Neural cell (in vitro differentiated cells): ENCODE measurements at regions not wholly inside any gene's neighbourhood (a gene's known extent, or its start where the extent isn't known, plus 50 kb on each side); places are given as distances from the start of the nearest gene placed in this dataset.

Experiments
- H2AFZ ChIP-seq: fragments of 200-600, 300-800 bp; sonication (generic), shearing (Covaris generic); 2 replicates; pipeline ENCODE4 v1.6.0; 2014; ENCODE audit warnings: low read depth, mild to moderate bottlenecking, antibody characterized with exemption, low read length, moderate library complexity
- H3F3A ChIP-seq: fragments of 200-600 bp; shearing (Covaris generic); 2 replicates; pipeline ENCODE4 v1.6.1; 2016; ENCODE audit warnings: mild to moderate bottlenecking, moderate library complexity, mixed read lengths, antibody characterized with exemption, low read length; ENCODE audit not compliant: insufficient read depth, poor library complexity, severe bottlenecking
- H3K27ac ChIP-seq: fragments of 200-600, 300-800 bp; sonication (generic), shearing (Covaris generic); 2 replicates; pipeline ENCODE4 v1.5.1; 2014; ENCODE audit warnings: mild to moderate bottlenecking, low read length, moderate library complexity
- H3K27me3 ChIP-seq: fragments of 300-800, 200-600 bp; sonication (generic), shearing (Covaris generic); 2 replicates; pipeline ENCODE4 v1.6.0; 2014; ENCODE audit warnings: mild to moderate bottlenecking, low read depth, low read length, moderate library complexity; ENCODE audit not compliant: insufficient read depth
- H3K36me3 ChIP-seq: fragments of 300-800, 200-600 bp; sonication (generic), shearing (Covaris generic); 2 replicates; pipeline ENCODE4 v1.5.1; 2014; ENCODE audit warnings: mild to moderate bottlenecking, antibody characterized with exemption, low read length, moderate library complexity; ENCODE audit not compliant: insufficient read depth
- H3K4me2 ChIP-seq: fragments of 300-800, 200-600 bp; sonication (generic), shearing (Covaris generic); 2 replicates; pipeline ENCODE4 v1.6.0; 2014; ENCODE audit warnings: mild to moderate bottlenecking, low read length
- H3K4me3 ChIP-seq: fragments of 300-800, 200-600 bp; sonication (generic), shearing (Covaris generic); 2 replicates; pipeline ENCODE4 v1.5.1; 2014; ENCODE audit warnings: mild to moderate bottlenecking, low read length, moderate library complexity
- H3K79me2 ChIP-seq: fragments of 200-600 bp; shearing (Covaris generic); replicated peaks from 2 replicates; pipeline ENCODE4 v1.6.0; 2014; ENCODE audit warnings: mild to moderate bottlenecking, low read length, moderate library complexity; ENCODE audit not compliant: insufficient read depth
- H3K9ac ChIP-seq: fragments of 300-800, 200-600 bp; sonication (generic), shearing (Covaris generic); 2 replicates; pipeline ENCODE4 v1.6.1; 2016; ENCODE audit warnings: mild to moderate bottlenecking, low read length, mixed read lengths
- H3K9me2 ChIP-seq: fragments of 200-600 bp; shearing (Covaris generic); 2 replicates; pipeline ENCODE4 v1.6.1; 2016; ENCODE audit warnings: mild to moderate bottlenecking, low read length, mixed read lengths; ENCODE audit not compliant: insufficient read depth
- H3K9me3 ChIP-seq: fragments of 200-600, 300-800 bp; sonication (generic), shearing (Covaris generic); 2 replicates; pipeline ENCODE4 v1.6.1; 2016; ENCODE audit warnings: mild to moderate bottlenecking, mixed run types, low read length, moderate library complexity, mixed read lengths
- H4K20me1 ChIP-seq: fragments of 200-600 bp; shearing (Covaris generic); 2 replicates; pipeline ENCODE4 v1.6.1; 2016; ENCODE audit warnings: mild to moderate bottlenecking, mixed run types; ENCODE audit not compliant: insufficient read depth
- CTCF ChIP-seq: fragments of 450-650 bp; IDR thresholded peaks from 2 replicates; pipeline ENCODE4 v1.5.1; 2014; ENCODE audit warnings: antibody characterized with exemption, mild to moderate bottlenecking, moderate library complexity; ENCODE audit not compliant: poor library complexity, severe bottlenecking
- EP300 ChIP-seq: fragments of 450-650 bp; conservative IDR thresholded peaks from 2 replicates; pipeline ENCODE4 v1.6.1; 2014; ENCODE audit warnings: antibody characterized with exemption, mild to moderate bottlenecking, moderate library complexity; ENCODE audit not compliant: poor library complexity, severe bottlenecking
- EZH2 ChIP-seq: fragments of 200-600, 300-800 bp; shearing (Covaris generic), sonication (generic); IDR thresholded peaks from 2 replicates; pipeline ENCODE4 v1.6.1; 2014; ENCODE audit warnings: antibody characterized with exemption, low read length, borderline replicate concordance, mild to moderate bottlenecking; ENCODE audit not compliant: insufficient read depth, poor library complexity, severe bottlenecking
- MXI1 ChIP-seq: fragments of 450-650 bp; conservative IDR thresholded peaks from 2 replicates; pipeline ENCODE4 v1.6.1; 2014; ENCODE audit warnings: antibody characterized with exemption, mild to moderate bottlenecking; ENCODE audit not compliant: poor library complexity, severe bottlenecking
- POLR2AphosphoS5 ChIP-seq: IDR thresholded peaks from 2 replicates; pipeline ENCODE4 v1.6.1; 2012
- RAD21 ChIP-seq: fragments of 450-650 bp; conservative IDR thresholded peaks from 2 replicates; pipeline ENCODE4 v1.6.1; 2014; ENCODE audit warnings: antibody characterized with exemption, mild to moderate bottlenecking, moderate library complexity
- SMC3 ChIP-seq: fragments of 450-650 bp; conservative IDR thresholded peaks from 2 replicates; pipeline ENCODE4 v1.6.1; 2014; ENCODE audit warnings: antibody characterized with exemption, mild to moderate bottlenecking, moderate library complexity; ENCODE audit not compliant: poor library complexity
- TAF1 ChIP-seq: IDR thresholded peaks from 2 replicates; pipeline ENCODE4 v1.6.1; 2012; ENCODE audit warnings: low read depth
- TF ChIP-seq, protein P1 (sequence below): IDR thresholded peaks from 2 replicates; pipeline ENCODE4 v1.6.1; 2012; ENCODE audit warnings: borderline replicate concordance

DNA sequence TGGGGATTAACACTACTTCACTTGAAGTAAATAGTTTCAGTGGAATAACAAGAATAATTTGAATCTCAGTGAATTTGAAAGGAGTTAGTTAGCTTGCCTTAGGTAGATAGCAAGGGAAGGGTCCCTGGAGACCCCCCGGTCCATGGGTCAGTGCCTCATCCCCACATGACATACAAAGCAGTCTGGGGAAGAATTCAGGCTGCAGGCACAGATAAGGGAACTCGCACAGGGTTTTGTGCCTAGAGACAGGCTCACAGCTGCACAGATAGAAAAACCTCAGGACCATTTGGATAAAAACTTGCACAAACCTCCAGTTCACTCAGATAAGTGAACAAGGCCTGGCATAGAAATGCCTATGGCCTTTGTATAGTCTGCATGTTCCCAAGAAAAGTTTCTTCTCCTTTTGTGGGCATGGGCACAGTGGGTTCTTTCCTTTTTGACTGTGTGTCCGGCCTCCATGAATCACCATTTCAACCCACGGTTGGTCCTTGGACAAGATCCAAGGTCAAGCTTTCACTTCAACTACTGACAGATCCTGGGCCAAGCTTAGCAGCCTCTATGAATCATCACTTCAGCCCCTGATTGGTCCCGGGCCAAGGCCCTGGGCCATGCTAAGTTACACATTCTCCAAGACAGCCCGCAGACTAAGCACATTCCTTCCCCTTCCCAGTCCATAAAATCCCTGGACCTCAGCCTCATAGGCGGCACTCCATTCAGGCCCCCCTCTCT is 108.3 kb upstream of the KLHL4 start:
- H3K27ac ChIP-seq = no peak overlapping the region
- H3K27me3 ChIP-seq = no peaks in the 10 kb centered on the region
- H3F3A ChIP-seq = no peaks in the 10 kb centered on the region
- H2AFZ ChIP-seq = no peak overlapping the region
- TF ChIP-seq POLR2AphosphoS5 (no peak), MXI1 (no peak), TAF1 (no peak), RAD21 (no peak), SMC3 (no peak), EZH2 (no peak), CTCF (no peak), EP300 (no peak)
- TF ChIP-seq, protein P1, sequence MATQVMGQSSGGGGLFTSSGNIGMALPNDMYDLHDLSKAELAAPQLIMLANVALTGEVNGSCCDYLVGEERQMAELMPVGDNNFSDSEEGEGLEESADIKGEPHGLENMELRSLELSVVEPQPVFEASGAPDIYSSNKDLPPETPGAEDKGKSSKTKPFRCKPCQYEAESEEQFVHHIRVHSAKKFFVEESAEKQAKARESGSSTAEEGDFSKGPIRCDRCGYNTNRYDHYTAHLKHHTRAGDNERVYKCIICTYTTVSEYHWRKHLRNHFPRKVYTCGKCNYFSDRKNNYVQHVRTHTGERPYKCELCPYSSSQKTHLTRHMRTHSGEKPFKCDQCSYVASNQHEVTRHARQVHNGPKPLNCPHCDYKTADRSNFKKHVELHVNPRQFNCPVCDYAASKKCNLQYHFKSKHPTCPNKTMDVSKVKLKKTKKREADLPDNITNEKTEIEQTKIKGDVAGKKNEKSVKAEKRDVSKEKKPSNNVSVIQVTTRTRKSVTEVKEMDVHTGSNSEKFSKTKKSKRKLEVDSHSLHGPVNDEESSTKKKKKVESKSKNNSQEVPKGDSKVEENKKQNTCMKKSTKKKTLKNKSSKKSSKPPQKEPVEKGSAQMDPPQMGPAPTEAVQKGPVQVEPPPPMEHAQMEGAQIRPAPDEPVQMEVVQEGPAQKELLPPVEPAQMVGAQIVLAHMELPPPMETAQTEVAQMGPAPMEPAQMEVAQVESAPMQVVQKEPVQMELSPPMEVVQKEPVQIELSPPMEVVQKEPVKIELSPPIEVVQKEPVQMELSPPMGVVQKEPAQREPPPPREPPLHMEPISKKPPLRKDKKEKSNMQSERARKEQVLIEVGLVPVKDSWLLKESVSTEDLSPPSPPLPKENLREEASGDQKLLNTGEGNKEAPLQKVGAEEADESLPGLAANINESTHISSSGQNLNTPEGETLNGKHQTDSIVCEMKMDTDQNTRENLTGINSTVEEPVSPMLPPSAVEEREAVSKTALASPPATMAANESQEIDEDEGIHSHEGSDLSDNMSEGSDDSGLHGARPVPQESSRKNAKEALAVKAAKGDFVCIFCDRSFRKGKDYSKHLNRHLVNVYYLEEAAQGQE = no peak
- no peak overlapping the region for H3K4me2 ChIP-seq
- no peak overlapping the region for H3K4me3 ChIP-seq
- no peaks in the 10 kb centered on the region for H3K9me3 ChIP-seq
- H3K36me3 ChIP-seq = no peaks in the 10 kb centered on the region
- no peaks in the 10 kb centered on the region for H4K20me1 ChIP-seq
- no peaks in the 10 kb centered on the region for H3K9me2 ChIP-seq
- H3K79me2 ChIP-seq = no peaks in the 10 kb centered on the region
- no peak overlapping the region for H3K9ac ChIP-seq

DNA sequence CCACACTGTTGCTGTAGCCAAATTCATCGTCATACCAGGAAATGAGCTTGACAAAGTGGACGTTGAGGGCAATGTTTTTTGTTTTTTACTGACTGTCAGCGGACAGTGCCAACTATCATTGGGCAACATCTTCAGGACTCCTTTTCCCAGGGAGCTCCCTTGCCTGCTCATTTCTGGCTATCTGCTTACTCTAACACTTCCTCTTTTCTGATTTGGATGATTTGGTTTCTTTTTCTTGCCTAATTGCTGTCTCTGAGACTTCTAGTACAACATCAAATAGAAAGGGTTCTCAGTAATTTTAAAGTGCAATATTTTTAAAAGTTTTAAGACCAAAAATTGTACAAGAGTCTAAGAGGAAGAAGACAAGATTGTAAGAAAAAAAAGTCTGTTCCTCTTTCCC is 92.0 kb upstream of the KLHL4 start:
- Histone ChIP-seq H3K4me2 (no peak overlapping the region), H3K9me2 (no peaks in the 10 kb centered on the region), H3K9ac (no peak overlapping the region), H3K9me3 (no peaks in the 10 kb centered on the region), H2AFZ (no peak overlapping the region), H3F3A (no peaks in the 10 kb centered on the region), H3K4me3 (no peak overlapping the region), H3K27ac (no peak overlapping the region), H3K36me3 (no peaks in the 10 kb centered on the region), H3K79me2 (no peaks in the 10 kb centered on the region), H4K20me1 (no peaks in the 10 kb centered on the region), H3K27me3 (no peaks in the 10 kb centered on the region)
- TF ChIP-seq, protein P1 = no peak
- TF ChIP-seq RAD21 (no peak), SMC3 (no peak), EP300 (no peak), POLR2AphosphoS5 (no peak), CTCF (no peak), EZH2 (no peak), TAF1 (no peak), MXI1 (no peak)
